BJ (cell line): ENCODE measurements at regions not wholly inside any gene's neighbourhood (a gene's known extent, or its start where the extent isn't known, plus 50 kb on each side); places are given as distances from the start of the nearest gene placed in this dataset.
"Not testable (repeated sequence)": the region's sequence is repeated elsewhere in the genome, so short reads cannot be mapped to it uniquely, and the experiment has no call there.

Experiments
- CTCF ChIA-PET: fragments of 350-600 bp; formaldehyde crosslinking; extraction: SDS; loops from one replicate; lab custom pipeline; 2021; ENCODE audit warnings: antibody characterized with exemption, inconsistent platforms; lab: Yijun Ruan, JAX
- POLR2A ChIA-PET: fragments of 300-600 bp; sonication (Branson Sonifier 250); formaldehyde crosslinking; extraction: SDS; loops from one replicate; lab custom pipeline; 2021; ENCODE audit warnings: antibody characterized with exemption; lab: Charles Lee
- DNase-seq: peaks from one replicate; pipeline ENCODE4 v3.0.0-alpha.2; 2011; ENCODE audit warnings: low read depth
- H3K27me3 ChIP-seq: 2 replicates; pipeline ENCODE4 v1.6.0; 2011; ENCODE audit warnings: low read length; ENCODE audit not compliant: control insufficient read depth, insufficient read depth
- H3K36me3 ChIP-seq: 2 replicates; pipeline ENCODE4 v1.5.1; 2011; ENCODE audit warnings: low read length; ENCODE audit not compliant: control insufficient read depth, insufficient read depth
- H3K4me3 ChIP-seq: 2 replicates; pipeline ENCODE4 v1.5.1; 2011; ENCODE audit warnings: low read depth, mild to moderate bottlenecking, control low read depth, low read length
- CTCF ChIP-seq: IDR thresholded peaks from 2 replicates; pipeline ENCODE4 v1.5.1; 2011; ENCODE audit warnings: low read depth, mild to moderate bottlenecking, control low read depth, inconsistent platforms, low read length, moderate library complexity; ENCODE audit not compliant: insufficient read depth

DNA sequence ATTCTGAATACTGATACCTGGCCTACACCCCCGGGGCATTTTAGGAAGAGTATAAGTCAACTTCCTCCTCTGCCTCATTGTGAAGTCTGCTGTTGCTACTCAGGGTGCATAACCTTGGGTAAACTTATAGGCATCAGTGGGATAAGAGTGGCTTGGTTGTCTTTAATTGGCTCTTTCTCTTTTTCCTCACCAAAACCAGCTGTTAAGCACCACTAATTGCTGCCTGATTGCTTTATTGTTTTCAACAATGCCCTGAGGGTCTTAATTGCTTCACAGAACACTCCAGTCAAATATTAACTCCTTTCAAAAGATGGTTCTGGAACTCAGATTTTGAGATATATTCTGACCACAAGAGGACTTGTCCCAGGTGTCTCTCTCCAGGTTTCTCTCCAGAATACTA is 337.0 kb upstream of the MAGEB16 start:
- ChIA-PET POLR2A (no interaction called here), CTCF (no interaction called here)
- Histone ChIP-seq H3K27me3 (no peaks in the 10 kb centered on the region), H3K36me3 (no peaks in the 10 kb centered on the region), H3K4me3 (no peak overlapping the region)
- DNase-seq = no peak
- TF ChIP-seq CTCF = no peak

GRCh38 chrX:35496671-35497070 is 301.5 kb upstream of the MAGEB16 start:
- DNase-seq, H3K36me3 ChIP-seq, H3K27me3 ChIP-seq, POLR2A ChIA-PET, H3K4me3 ChIP-seq: not testable (repeated sequence)
- CTCF ChIA-PET = interaction anchor here (0.6 kb wide), 1 partner anchor 41 kb away, joined by 4 read pairs; no protein-coding TSS in a partner anchor

DNA sequence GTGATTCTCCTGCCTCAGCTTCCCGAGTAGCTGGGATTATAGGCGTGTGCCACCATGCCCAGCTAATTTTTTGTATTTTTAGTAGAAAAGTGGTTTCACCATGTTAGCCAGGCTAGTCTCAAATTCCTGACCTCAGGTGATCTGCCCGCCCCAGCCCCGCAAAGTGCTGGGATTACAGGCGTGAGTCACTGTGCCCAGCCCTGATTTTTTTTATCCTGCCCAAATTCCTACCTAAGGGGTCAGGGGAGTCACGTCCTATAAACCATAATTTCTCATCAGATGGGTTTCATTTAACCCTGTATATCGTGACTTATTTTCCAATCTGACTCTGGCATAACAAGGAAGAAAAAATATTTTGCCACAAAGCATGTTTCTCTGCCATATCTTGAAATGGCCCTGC is 300.7 kb upstream of the MAGEB16 start:
- CTCF ChIA-PET = interaction anchor here (0.6 kb wide), 1 partner anchor 40 kb away, joined by 4 read pairs; no protein-coding TSS in a partner anchor
- H3K4me3 ChIP-seq = not testable (repeated sequence)

GRCh38 chrX:35499071-35499862 is 298.9 kb upstream of the MAGEB16 start:
- ChIA-PET CTCF (no interaction called here), POLR2A (no interaction called here)
- no peak for DNase-seq
- Histone ChIP-seq H3K27me3 (no peaks in the 10 kb centered on the region), H3K4me3 (no peak overlapping the region), H3K36me3 (no peaks in the 10 kb centered on the region)
- TF ChIP-seq CTCF = no peak

More for the DNA sequence above, 300.7 kb upstream of the MAGEB16 start:
- DNase-seq, POLR2A ChIA-PET, H3K27me3 ChIP-seq, H3K36me3 ChIP-seq: not testable (repeated sequence)

DNA sequence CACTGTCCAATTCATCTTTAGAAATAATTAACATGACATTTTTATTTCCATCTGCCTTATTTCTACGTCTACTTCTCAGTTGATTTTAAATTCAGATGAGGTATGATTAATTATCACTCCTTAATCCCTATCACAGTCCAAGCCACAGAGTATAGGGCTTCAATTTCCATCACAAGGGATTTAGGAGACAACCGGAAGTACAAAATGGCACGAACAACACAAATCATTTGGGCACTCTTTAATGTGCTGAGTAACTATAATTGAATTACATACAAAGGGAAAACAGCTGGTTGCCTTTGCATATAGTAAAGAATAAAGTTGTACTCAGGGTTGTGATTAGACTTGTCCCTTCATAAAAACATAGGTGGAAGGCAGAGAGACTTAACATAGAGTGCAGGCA is 290.4 kb upstream of the MAGEB16 start:
- ChIA-PET POLR2A (no interaction called here), CTCF (no interaction called here)
- Histone ChIP-seq H3K27me3 (no peaks in the 10 kb centered on the region), H3K36me3 (no peaks in the 10 kb centered on the region), H3K4me3 (no peak overlapping the region)
- no peak for TF ChIP-seq CTCF
- no peak for DNase-seq

- H3K27me3 ChIP-seq, H3K36me3 ChIP-seq, CTCF ChIA-PET, H3K4me3 ChIP-seq, DNase-seq, POLR2A ChIA-PET: not testable (repeated sequence)
These were observed 250.1 kb upstream of the MAGEB16 start for GRCh38 chrX:35548003-35548402.

DNA sequence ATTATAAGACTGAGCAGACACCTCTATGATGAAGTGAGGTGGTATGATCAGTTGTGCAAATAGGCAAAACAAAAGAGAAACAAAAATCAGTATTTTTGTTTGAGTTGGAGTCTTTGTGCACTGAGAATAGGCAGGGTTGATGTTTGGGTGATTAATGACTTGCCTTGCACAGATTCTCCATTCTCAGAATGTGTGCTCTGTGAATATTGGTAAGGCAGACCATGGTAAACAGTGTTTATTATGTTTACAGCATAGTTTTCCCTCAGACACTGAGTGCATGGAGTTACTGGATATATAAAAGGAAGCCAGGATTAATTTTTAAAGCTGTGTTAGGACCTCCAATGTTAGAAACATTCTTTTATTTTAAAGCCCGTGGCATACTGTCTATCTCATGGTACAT is 240.2 kb upstream of the MAGEB16 start:
- no peak for DNase-seq
- ChIA-PET CTCF (no interaction called here), POLR2A (no interaction called here)
- no peak for TF ChIP-seq CTCF
- Histone ChIP-seq H3K36me3 (no peaks in the 10 kb centered on the region), H3K27me3 (no peaks in the 10 kb centered on the region), H3K4me3 (no peak overlapping the region)
